Muscle layer of duodenum (tissue), 2 donors: ENCODE measurements at regions not wholly inside any gene's neighbourhood (a gene's known extent, or its start where the extent isn't known, plus 50 kb on each side); places are given as distances from the start of the nearest gene placed in this dataset.

ENCODE experiments used
- H3K27ac ChIP-seq: one replicate; pipeline ENCODE4 v1.7.0; 2013; ENCODE audit warnings: mild to moderate bottlenecking, low read length
- H3K27me3 ChIP-seq: one replicate; pipeline ENCODE4 v1.7.0; 2013; ENCODE audit warnings: low read depth, mild to moderate bottlenecking, control low read depth, low read length
- H3K36me3 ChIP-seq, 2 donors: one replicate each; pipeline ENCODE4 v1.7.0; 2013; ENCODE audit warnings: low read length in 2 of 2, control low read depth in 1 of 2, mild to moderate bottlenecking in 1 of 2; ENCODE audit not compliant: insufficient read depth in 2 of 2, control insufficient read depth in 1 of 2
- H3K4me1 ChIP-seq, 2 donors: one replicate each; pipeline ENCODE4 v1.7.0; 2013; ENCODE audit warnings: low read length in 2 of 2, mild to moderate bottlenecking in 2 of 2, control low read depth in 1 of 2, moderate library complexity in 1 of 2; ENCODE audit not compliant: insufficient read depth in 2 of 2, control insufficient read depth in 1 of 2
- H3K4me3 ChIP-seq, 2 donors: one replicate each; pipeline ENCODE4 v1.7.0; 2013; ENCODE audit warnings: low read length in 2 of 2, low read depth in 1 of 2, mild to moderate bottlenecking in 1 of 2
- H3K9me3 ChIP-seq, 2 donors: one replicate each; pipeline ENCODE4 v1.7.0; 2013; ENCODE audit warnings: low read length in 2 of 2, control low read depth in 1 of 2, mild to moderate bottlenecking in 1 of 2; ENCODE audit not compliant: control insufficient read depth in 1 of 2
- donor health status: healthy.

- no peak overlapping the region for H3K4me3 ChIP-seq
- no peaks in the 10 kb centered on the region for H3K27me3 ChIP-seq
- H3K36me3 ChIP-seq = no peaks in the 10 kb centered on the region
- no peak overlapping the region for H3K27ac ChIP-seq
- no peaks in the 10 kb centered on the region for H3K9me3 ChIP-seq
- no peaks in the 10 kb centered on the region for H3K4me1 ChIP-seq
Measured at GRCh38 chr2:2848621-2849333, 517.7 kb upstream of the MYT1L start.

GRCh38 chr2:2848198-2848597 is 517.1 kb upstream of the MYT1L start:
- H3K27me3 ChIP-seq = no peaks in the 10 kb centered on the region
- H3K27ac ChIP-seq = no peak overlapping the region
- H3K4me3 ChIP-seq = no peak overlapping the region
- H3K9me3 ChIP-seq = no peaks in the 10 kb centered on the region
- no peaks in the 10 kb centered on the region for H3K4me1 ChIP-seq
- no peaks in the 10 kb centered on the region for H3K36me3 ChIP-seq

- Histone ChIP-seq H3K4me1 (no peaks in the 10 kb centered on the region), H3K36me3 (no peaks in the 10 kb centered on the region), H3K4me3 (no peak overlapping the region), H3K9me3 (no peaks in the 10 kb centered on the region), H3K27ac (no peak overlapping the region), H3K27me3 (no peaks in the 10 kb centered on the region)
Measured at GRCh38 chr2:2847209-2847676, 516.2 kb upstream of the MYT1L start.

- no peaks in the 10 kb centered on the region for H3K27me3 ChIP-seq
- H3K36me3 ChIP-seq = no peaks in the 10 kb centered on the region
- H3K4me3 ChIP-seq = no peak overlapping the region
- H3K9me3 ChIP-seq = no peaks in the 10 kb centered on the region
- H3K27ac ChIP-seq = no peak overlapping the region
- H3K4me1 ChIP-seq = no peaks in the 10 kb centered on the region
Measured at GRCh38 chr2:2846332-2847208, 515.5 kb upstream of the MYT1L start.

GRCh38 chr2:2845806-2846315 is 514.8 kb upstream of the MYT1L start:
- no peaks in the 10 kb centered on the region for H3K9me3 ChIP-seq
- no peak overlapping the region for H3K27ac ChIP-seq
- no peaks in the 10 kb centered on the region for H3K27me3 ChIP-seq
- no peak overlapping the region for H3K4me3 ChIP-seq
- no peaks in the 10 kb centered on the region for H3K36me3 ChIP-seq
- H3K4me1 ChIP-seq = no peaks in the 10 kb centered on the region

GRCh38 chr2:2845267-2845666 is 514.2 kb upstream of the MYT1L start:
- no peaks in the 10 kb centered on the region for H3K36me3 ChIP-seq
- H3K9me3 ChIP-seq = no peaks in the 10 kb centered on the region
- H3K4me3 ChIP-seq = no peak overlapping the region
- H3K27ac ChIP-seq = no peak overlapping the region
- H3K27me3 ChIP-seq = no peaks in the 10 kb centered on the region
- H3K4me1 ChIP-seq = no peaks in the 10 kb centered on the region

- Histone ChIP-seq H3K9me3 (no peaks in the 10 kb centered on the region), H3K4me3 (no peak overlapping the region), H3K4me1 (no peaks in the 10 kb centered on the region), H3K27me3 (no peaks in the 10 kb centered on the region), H3K27ac (no peak overlapping the region), H3K36me3 (no peaks in the 10 kb centered on the region)
Measured at GRCh38 chr2:2843969-2844548, 513.0 kb upstream of the MYT1L start.

- Histone ChIP-seq H3K36me3 (no peaks in the 10 kb centered on the region), H3K4me3 (no peak overlapping the region), H3K9me3 (no peaks in the 10 kb centered on the region), H3K27me3 (no peaks in the 10 kb centered on the region), H3K4me1 (no peaks in the 10 kb centered on the region), H3K27ac (no peak overlapping the region)
Measured at GRCh38 chr2:2842466-2842865, 511.4 kb upstream of the MYT1L start.

- H3K4me3 ChIP-seq = no peak overlapping the region
Measured at GRCh38 chr2:2840681-2841300, 509.7 kb upstream of the MYT1L start.

GRCh38 chr2:2839782-2840531 is 508.9 kb upstream of the MYT1L start:
- H3K27me3 ChIP-seq = no peaks in the 10 kb centered on the region
- H3K27ac ChIP-seq = no peak overlapping the region
- no peaks in the 10 kb centered on the region for H3K36me3 ChIP-seq
- H3K9me3 ChIP-seq = no peaks in the 10 kb centered on the region
- H3K4me1 ChIP-seq = no peaks in the 10 kb centered on the region
- H3K4me3 ChIP-seq = no peak overlapping the region

More at GRCh38 chr2:2840681-2841300, 509.7 kb upstream of the MYT1L start:
- Histone ChIP-seq H3K36me3 (no peaks in the 10 kb centered on the region), H3K27ac (no peak overlapping the region), H3K27me3 (no peaks in the 10 kb centered on the region), H3K4me1 (no peaks in the 10 kb centered on the region), H3K9me3 (no peaks in the 10 kb centered on the region)
